ENCODE measurements at regions not wholly inside any gene's neighbourhood (a gene's known extent, or its start where the extent isn't known, plus 50 kb on each side); places are given as distances from the start of the nearest gene placed in this dataset.

- no peak for DNase-seq
Observed at GRCh38 chr5:124088289-124089032, 576.5 kb downstream of the CSNK1G3 start.

DNA sequence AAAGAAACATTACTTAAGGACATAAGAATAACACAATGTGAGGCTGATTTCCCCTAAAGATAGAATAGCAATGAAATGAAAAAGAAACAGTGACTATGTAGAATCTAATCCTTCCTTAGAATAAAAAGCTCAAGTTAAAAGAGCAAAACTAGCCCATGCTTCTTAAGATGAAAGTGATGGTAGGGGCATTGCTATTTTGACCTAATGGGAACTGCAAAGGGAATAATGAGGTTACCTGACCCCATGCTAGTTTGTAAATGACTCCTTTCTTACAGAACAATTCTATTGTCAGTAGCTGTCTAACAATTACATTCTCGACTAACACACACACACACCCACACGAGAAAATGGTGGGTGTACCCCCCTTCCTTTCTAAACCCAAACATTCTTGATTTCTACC is 575.8 kb downstream of the CSNK1G3 start:
- DNase-seq: no peak

- no peak for DNase-seq
Observed at GRCh38 chr5:124080256-124080655, 568.3 kb downstream of the CSNK1G3 start.

GRCh38 chr5:124079062-124079461 is 567.1 kb downstream of the CSNK1G3 start:
- no peak for DNase-seq

- DNase-seq: no peak
Observed at GRCh38 chr5:124074500-124074899, 562.5 kb downstream of the CSNK1G3 start.

DNA sequence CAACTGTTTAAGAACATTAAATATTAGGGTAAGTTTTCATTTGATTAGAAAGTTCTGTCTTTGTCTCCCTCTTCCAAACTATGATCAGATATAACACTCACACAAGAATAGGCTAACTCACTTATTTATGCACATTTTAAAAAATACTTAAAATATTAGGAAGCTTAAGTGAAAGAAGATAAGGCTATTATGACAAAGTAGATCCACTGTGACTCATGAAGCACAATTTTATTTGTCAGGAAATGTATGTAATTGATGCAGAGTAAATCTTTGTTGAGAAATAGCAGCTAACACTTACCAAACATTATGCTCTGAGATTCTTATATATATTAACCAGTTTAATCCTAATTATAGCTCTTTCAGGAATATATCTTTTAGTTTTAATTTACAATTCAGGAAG is 560.6 kb downstream of the CSNK1G3 start:
- DNase-seq: no peak

DNA sequence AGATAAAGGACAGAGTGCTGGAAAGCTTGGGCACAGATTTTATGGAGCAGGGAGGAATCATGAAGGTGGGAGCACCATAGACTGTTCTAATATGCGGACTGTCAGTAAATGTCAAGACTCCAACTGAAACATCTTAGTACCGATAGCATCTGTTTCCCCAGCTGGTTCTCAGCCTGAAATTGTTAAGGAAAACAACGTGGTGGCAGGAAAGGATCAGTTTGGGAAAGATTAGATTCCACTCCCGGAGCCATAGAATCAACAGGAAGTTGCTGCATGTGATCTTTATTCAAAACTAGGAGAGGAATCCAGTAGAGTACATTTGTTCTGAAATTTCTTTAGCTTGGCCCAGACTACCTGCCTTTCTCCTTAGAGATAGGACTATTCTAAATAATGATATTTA is 559.1 kb downstream of the CSNK1G3 start:
- no peak for DNase-seq

GRCh38 chr5:124065508-124065907 is 553.5 kb downstream of the CSNK1G3 start:
- no peak for DNase-seq

DNA sequence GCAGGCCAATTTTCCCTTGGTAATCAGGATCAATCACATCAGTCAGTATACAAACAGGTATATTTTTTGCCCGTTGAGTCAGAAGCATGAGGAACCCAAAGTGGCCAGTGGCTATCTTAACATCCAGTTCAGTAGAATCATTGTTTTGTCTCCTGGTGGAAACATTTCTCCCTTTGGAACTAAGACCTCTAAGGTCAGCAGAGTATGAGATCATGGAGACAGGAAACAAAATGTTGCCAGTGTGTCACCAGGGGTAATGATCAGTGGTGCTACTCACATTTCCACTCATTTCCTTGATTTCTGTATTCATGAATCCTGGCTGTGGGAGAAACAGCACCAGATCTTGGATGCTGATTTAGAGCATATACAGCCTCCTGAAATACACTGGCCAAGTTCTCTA is 553.0 kb downstream of the CSNK1G3 start:
- DNase-seq: no peak

DNA sequence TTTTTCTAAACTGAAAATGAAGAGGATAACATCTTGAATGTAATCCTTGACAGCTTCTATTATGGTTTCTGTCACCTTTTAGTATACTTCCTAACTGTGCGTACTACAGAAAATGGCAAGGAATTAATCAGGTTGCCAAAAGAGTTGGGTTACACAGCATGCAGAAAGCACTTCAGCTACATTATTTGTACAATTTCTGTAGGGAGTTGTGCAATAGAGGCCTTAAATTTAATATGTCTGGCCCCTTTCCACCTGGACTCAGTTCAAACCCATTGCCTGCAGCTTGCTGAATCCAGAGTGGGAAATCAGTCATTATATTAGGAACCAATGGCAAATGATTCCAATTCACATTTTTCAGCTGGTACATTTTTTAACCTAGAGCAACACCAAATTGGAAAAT is 549.7 kb downstream of the CSNK1G3 start:
- no peak for DNase-seq

DNA sequence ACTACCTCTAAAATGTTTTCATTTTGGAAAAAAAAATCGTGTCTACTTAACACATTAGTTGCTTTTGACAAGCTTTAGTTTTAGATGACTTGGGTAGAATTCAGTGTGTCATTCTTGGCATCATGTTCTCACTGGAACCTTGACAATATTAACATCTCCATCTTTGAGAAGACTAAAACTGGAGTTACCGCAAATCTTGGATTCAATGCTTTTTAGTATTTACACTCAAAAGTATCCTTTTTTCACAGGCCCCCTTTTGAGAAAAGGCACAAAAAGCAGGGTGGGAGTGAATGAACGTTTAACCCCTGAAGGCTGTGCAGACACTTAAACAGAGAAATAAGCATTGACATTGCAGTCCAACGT is 549.1 kb downstream of the CSNK1G3 start:
- DNase-seq: no peak

- no peak for DNase-seq
Observed at GRCh38 chr5:124060413-124061067, 548.6 kb downstream of the CSNK1G3 start.

DNA sequence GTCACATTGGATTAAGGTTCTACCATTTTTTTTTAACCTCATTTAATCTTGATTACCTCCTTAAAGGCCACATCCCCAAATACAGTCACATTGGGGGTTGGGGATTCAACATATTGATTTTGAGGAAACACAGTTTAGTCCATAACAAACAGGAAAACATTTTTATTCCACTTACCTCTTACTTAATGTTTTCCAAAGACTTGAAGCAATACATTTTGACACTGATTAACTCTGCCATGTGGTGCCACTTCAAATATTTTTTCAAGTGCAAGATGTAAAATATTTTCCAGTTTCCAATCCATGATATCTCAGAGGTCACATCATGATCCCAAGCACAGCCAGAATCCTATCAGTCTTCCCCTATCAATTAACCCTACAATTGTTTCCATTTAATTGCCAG is 548.0 kb downstream of the CSNK1G3 start:
- DNase-seq: no peak

DNA sequence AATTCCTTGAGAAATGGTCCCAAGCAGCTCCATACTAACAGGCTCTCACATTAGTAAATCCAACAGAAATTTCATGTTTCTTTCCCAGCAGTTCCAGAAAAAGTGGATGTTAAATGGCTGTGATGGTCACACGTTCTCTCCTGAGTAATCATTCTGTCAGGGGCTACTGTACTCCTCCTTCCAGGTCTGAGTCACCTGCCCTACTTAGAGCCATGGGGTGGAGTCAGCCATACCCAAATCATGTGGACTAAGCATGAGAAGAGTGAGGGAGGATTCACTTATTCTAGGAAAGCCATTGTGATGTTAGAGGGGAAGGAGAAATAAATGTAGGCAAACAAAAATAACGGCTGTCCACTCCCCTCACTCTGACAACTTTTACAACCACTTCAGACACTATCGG is 547.2 kb downstream of the CSNK1G3 start:
- no peak for DNase-seq

- DNase-seq: no peak
Observed at GRCh38 chr5:124057724-124058231, 545.8 kb downstream of the CSNK1G3 start.

GRCh38 chr5:124056991-124057723 is 545.2 kb downstream of the CSNK1G3 start:
- no peak for DNase-seq

DNA sequence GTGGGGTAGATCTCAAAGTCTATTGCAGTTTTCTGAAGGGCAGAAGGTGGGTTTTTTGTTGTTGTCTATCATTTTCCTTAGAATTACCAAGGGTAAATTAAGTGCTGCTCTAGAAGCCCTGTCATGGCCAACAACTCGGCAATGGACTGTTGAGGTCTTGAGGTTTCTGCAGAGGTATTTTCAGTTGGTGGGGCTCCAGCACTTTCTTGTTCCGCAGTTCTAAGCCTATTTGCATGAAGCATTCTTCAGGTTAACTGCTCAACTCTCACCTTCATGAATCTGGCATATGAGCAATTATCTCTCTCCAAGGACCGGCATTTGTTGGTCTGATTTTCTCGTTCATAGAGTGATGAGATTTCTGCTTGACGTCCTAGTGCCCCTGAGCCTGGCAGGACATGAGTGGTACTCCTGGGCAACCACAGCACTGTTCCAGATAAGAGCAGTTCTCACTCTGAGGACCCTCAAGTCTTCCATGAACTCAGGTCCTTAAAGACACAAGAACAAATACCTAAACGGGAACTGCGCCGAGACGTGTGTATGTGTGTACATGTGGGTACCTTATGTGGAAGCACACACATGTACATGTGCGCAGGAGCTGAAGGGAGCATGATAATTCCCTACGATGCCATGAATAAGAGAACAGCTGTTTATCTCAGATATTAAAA is 544.5 kb downstream of the CSNK1G3 start:
- no peak for DNase-seq

GRCh38 chr5:124055751-124056150 is 543.8 kb downstream of the CSNK1G3 start:
- DNase-seq: no peak

DNA sequence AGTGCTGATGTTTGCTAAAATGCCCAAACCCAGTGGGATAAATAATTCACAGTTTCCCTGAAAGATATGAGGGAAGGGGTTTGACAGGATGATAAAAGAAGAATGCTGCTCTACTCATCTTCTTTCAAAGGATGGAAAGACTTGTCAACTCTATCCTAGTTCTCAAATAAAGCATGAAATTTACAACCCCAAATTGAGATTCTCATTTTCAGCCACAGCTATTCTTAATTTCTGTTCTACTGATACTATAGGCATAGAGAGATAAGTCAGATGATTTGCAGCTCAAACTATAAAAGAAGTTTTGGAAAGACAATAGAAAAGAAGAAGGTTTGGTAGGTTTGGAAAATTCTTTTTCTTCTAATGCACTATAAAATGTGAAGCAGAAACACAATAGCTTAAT is 542.6 kb downstream of the CSNK1G3 start:
- no peak for DNase-seq

DNA sequence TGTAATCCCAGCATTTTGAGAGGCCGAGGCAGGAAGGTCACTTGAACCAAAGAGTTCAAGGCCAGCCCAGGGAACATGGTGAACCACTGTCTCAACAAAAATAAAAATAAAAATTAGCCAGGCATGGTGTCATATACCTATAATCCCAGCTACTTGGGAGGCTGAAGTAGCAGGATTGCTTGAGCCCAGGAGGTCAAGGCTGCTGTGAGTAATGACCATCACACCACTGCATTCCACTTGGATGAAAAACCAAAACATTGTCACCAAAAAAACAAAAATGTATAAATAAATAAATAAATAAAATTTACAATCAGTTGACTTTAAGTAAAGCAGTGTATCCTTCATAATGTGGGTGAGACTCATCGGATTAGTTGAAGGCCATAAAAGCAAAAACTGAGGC is 541.4 kb downstream of the CSNK1G3 start:
- DNase-seq: no peak

DNA sequence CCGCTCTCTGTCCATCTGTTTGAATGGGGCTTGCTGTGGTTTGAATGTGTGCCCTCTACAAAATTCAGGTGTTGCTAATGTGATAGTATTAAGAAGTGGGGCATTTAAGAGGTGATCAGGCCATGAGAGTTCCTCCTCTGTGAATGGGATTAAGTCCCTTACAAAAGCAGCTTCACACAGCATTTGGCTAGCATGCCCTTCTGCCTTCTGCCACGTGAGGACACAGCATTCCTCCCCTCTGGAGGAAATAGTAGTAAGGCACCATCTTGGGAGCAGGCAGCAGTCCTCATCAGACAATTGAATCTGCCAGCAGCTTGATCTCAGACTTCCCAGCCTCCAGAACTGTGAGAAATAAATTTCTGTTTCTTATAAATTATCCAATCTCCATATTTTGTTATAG is 540.2 kb downstream of the CSNK1G3 start:
- DNase-seq: no peak

DNA sequence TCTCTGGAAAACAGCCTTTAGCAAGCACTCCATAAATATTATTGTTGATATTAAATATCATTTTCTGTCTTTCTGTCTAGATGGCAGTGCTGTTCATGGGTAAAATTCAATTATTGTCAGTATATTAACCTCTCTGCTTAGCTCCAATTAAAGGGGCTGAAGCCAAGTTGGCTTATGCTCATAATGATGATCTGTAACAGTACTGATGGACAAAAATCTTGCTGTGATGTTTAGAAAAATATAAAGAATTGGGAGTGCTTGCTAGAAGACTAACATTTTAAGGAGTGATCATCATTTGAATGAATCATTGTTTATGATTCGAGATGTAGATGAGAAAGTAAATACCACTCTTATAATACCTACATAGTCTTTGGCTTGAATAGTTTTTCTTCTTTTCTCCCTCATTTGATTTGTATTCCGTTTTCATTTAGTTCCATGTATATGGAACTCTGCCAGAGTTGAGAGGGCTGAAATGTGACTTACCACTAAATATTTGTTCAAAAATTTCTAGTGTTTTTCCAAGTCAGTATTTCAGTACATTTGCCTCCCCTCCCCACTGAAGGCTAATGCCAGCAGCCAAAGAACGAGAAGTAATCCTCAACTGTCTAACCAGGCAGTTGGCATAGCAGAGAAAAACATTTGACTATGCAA is 538.3 kb downstream of the CSNK1G3 start:
- DNase-seq: no peak

- DNase-seq: no peak
Observed at GRCh38 chr5:124045412-124045811, 533.4 kb downstream of the CSNK1G3 start.

Data from cortex of kidney (tissue), 1 donor.